DND-41 (cell line): ENCODE measurements at regions not wholly inside any gene's neighbourhood (a gene's known extent, or its start where the extent isn't known, plus 50 kb on each side); places are given as distances from the start of the nearest gene placed in this dataset.

ENCODE experiments used
- EZH2 ChIP-seq: IDR thresholded peaks from 3 replicates; pipeline ENCODE4 v1.6.1; 2012; ENCODE audit warnings: borderline replicate concordance, low read depth, mild to moderate bottlenecking, moderate library complexity, low read length, inconsistent platforms; ENCODE audit not compliant: severe bottlenecking
- TF ChIP-seq, protein P1 (sequence below): IDR thresholded peaks from 2 replicates; pipeline ENCODE4 v1.5.1; 2012; ENCODE audit warnings: borderline replicate concordance, low read length, moderate library complexity, mild to moderate bottlenecking; ENCODE audit not compliant: poor library complexity, severe bottlenecking; ENCODE audit errors: extremely low read depth

DNA sequence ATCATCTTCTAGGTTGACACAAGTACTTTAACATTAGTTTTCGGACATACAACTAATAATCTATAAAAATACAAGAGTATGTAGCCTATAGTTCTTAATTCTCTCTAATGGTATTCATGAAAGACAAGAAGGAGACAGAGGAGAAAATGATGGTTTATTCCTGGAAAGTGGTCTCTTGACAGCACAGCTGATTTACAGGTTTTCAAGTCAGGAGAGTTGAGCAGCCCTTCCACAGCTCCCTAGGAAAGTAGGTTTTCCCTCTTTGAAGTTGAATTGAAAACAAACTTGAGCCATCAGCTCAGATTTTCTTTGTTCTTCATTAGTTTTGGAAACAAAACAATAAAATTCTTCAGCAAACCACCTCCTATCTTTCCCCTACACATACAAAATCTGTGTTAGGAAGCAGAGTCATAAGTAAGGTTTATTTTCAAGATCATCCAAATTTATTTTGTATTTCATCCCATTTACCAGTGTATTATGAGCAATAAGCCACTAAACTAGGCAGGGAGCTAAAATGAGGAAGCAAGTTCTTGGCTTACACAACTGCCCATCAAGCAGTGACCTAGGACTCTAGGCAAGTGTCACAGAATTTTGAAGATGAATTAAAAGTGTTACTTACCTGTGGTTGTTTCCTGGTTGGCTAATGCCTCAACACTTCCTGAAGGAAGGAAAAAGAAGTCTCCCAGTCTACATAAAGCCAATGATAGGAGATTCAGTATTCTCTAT is 357.0 kb downstream of the BCAT1 start:
- TF ChIP-seq, protein P1, sequence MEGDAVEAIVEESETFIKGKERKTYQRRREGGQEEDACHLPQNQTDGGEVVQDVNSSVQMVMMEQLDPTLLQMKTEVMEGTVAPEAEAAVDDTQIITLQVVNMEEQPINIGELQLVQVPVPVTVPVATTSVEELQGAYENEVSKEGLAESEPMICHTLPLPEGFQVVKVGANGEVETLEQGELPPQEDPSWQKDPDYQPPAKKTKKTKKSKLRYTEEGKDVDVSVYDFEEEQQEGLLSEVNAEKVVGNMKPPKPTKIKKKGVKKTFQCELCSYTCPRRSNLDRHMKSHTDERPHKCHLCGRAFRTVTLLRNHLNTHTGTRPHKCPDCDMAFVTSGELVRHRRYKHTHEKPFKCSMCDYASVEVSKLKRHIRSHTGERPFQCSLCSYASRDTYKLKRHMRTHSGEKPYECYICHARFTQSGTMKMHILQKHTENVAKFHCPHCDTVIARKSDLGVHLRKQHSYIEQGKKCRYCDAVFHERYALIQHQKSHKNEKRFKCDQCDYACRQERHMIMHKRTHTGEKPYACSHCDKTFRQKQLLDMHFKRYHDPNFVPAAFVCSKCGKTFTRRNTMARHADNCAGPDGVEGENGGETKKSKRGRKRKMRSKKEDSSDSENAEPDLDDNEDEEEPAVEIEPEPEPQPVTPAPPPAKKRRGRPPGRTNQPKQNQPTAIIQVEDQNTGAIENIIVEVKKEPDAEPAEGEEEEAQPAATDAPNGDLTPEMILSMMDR: no peak
- no peak for TF ChIP-seq EZH2
